ENCODE measurements at regions not wholly inside any gene's neighbourhood (a gene's known extent, or its start where the extent isn't known, plus 50 kb on each side); places are given as distances from the start of the nearest gene placed in this dataset.
A peak's percentile ranks its signal among the peaks of the same experiment; 100 is the strongest.

- no peak for DNase-seq (ENCODE audit: low spot score, unreplicated experiment)
Measured at GRCh38 chr2:122652670-122653069, 897.2 kb downstream of the TSN start.

DNA sequence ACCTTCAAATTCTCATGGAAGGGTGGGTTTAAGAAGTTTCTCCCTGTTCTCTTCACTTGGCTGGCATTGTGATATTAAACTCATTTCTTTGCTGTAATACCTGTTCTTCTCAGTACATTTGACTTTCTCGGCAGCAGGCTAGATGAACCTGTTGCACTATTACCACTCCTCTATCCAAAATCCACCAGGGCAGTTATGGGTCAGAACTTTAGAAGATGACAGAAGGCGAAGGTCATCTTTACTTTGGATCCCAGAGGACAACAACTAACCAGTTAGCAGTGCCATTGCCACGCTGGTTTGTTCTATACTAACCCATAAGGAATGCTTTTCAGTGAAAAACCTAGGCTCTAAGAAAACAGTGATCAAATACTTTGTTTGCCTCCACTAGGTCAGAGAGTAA, 901.0 kb downstream of the TSN start:
- peaks cover 4% of the 10 kb centered on the region for H3K4me1 Mint-ChIP-seq (ENCODE audit: low read depth)
- H3K27ac Mint-ChIP-seq: no peak overlapping the region
- no peaks in the 10 kb centered on the region for H3K9me3 Mint-ChIP-seq (ENCODE audit: low read depth)
- H3K36me3 Mint-ChIP-seq (ENCODE audit: insufficient read depth): no peaks in the 10 kb centered on the region
- TF ChIP-seq CTCF (IDR thresholded peaks at IDR 0.05; ENCODE audit: unreplicated experiment): no peak
- no peak overlapping the region for H3K4me3 Mint-ChIP-seq (ENCODE audit: low read depth)
- peaks cover 29% of the 10 kb centered on the region for H3K27me3 Mint-ChIP-seq
- no peak for DNase-seq (ENCODE audit: low spot score, unreplicated experiment)

More at GRCh38 chr2:122652670-122653069, 897.2 kb downstream of the TSN start:
- Mint-ChIP-seq H3K9me3 (ENCODE audit: low read depth) (no peaks in the 10 kb centered on the region), H3K36me3 (ENCODE audit: insufficient read depth) (no peaks in the 10 kb centered on the region), H3K4me3 (ENCODE audit: low read depth) (no peak overlapping the region), H3K27me3 (peaks cover 4% of the 10 kb centered on the region), H3K27ac (no peak overlapping the region), H3K4me1 (ENCODE audit: low read depth) (no peaks in the 10 kb centered on the region)
- TF ChIP-seq CTCF (IDR thresholded peaks at IDR 0.05; ENCODE audit: unreplicated experiment): no peak

- H3K4me3 Mint-ChIP-seq (ENCODE audit: low read depth): peak overlapping the region; percentile 61
- H3K27me3 Mint-ChIP-seq: peaks cover 57% of the 10 kb centered on the region
- DNase-seq (ENCODE audit: low spot score, unreplicated experiment): peak; percentile 23
- no peaks in the 10 kb centered on the region for H3K9me3 Mint-ChIP-seq (ENCODE audit: low read depth)
- no peak overlapping the region for H3K27ac Mint-ChIP-seq
- TF ChIP-seq CTCF (IDR thresholded peaks at IDR 0.05; ENCODE audit: unreplicated experiment): no peak
- peaks cover 4% of the 10 kb centered on the region for H3K4me1 Mint-ChIP-seq (ENCODE audit: low read depth)
- no peaks in the 10 kb centered on the region for H3K36me3 Mint-ChIP-seq (ENCODE audit: insufficient read depth)
Measured at GRCh38 chr2:122660786-122661634, 905.6 kb downstream of the TSN start.

- no peak for DNase-seq (ENCODE audit: low spot score, unreplicated experiment)
- H3K27me3 Mint-ChIP-seq: peaks cover 53% of the 10 kb centered on the region
- no peak overlapping the region for H3K27ac Mint-ChIP-seq
- H3K4me3 Mint-ChIP-seq (ENCODE audit: low read depth): no peak overlapping the region
- no peaks in the 10 kb centered on the region for H3K36me3 Mint-ChIP-seq (ENCODE audit: insufficient read depth)
- H3K9me3 Mint-ChIP-seq (ENCODE audit: low read depth): no peaks in the 10 kb centered on the region
- no peak for TF ChIP-seq CTCF (IDR thresholded peaks at IDR 0.05; ENCODE audit: unreplicated experiment)
- H3K4me1 Mint-ChIP-seq (ENCODE audit: low read depth): peaks cover 4% of the 10 kb centered on the region
Measured at GRCh38 chr2:122663620-122664019, 908.2 kb downstream of the TSN start.

GRCh38 chr2:122669627-122670026, 914.2 kb downstream of the TSN start:
- no peak overlapping the region for H3K4me3 Mint-ChIP-seq (ENCODE audit: low read depth)
- H3K27me3 Mint-ChIP-seq: peaks cover 2% of the 10 kb centered on the region
- no peaks in the 10 kb centered on the region for H3K4me1 Mint-ChIP-seq (ENCODE audit: low read depth)

More at GRCh38 chr2:122669627-122670026, 914.2 kb downstream of the TSN start:
- TF ChIP-seq CTCF (IDR thresholded peaks at IDR 0.05; ENCODE audit: unreplicated experiment): no peak
- no peaks in the 10 kb centered on the region for H3K9me3 Mint-ChIP-seq (ENCODE audit: low read depth)
- H3K36me3 Mint-ChIP-seq (ENCODE audit: insufficient read depth): no peaks in the 10 kb centered on the region
- H3K27ac Mint-ChIP-seq: no peak overlapping the region
- DNase-seq (ENCODE audit: low spot score, unreplicated experiment): no peak
